HepG2 (cell line): ENCODE measurements at regions not wholly inside any gene's neighbourhood (a gene's known extent, or its start where the extent isn't known, plus 50 kb on each side); places are given as distances from the start of the nearest gene placed in this dataset.

ENCODE experiments used
- ATAC-seq: fragments of 200-7000 bp; cut with Tn5 transposase; 3 replicates; pipeline ENCODE4 v1.9.1; 2020; ENCODE audit warnings: mild to moderate bottlenecking, moderate library complexity
- BruUV-seq: library from RNA; stranded (reverse); fragments of 400-500 nt; replicated peaks from 2 replicates; lab custom pipeline; 2021; lab: Mats Ljungman, UMichigan
- CTCF ChIA-PET: fragments of 300-600 bp; formaldehyde crosslinking; extraction: SDS; loops from one replicate; lab custom pipeline; 2021; ENCODE audit warnings: low total read pairs, inconsistent platforms, low intra/inter-chr PET ratio; lab: Yijun Ruan, JAX
- POLR2A ChIA-PET: fragments of 350-600 bp; sonication (Branson Sonifier 250); formaldehyde crosslinking; loops from one replicate; lab custom pipeline; 2020; ENCODE audit warnings: antibody characterized with exemption, inconsistent platforms; lab: Yijun Ruan, JAX
- DNase-seq: peaks from one replicate; pipeline ENCODE4 v3.0.0-alpha.2; 2015; ENCODE audit warnings: low spot score
- FAIRE-seq: peaks from 3 replicates; lab custom pipeline; 2011; peaks lifted over from hg19 to GRCh38; lab: Jason Lieb, UNC
- H2AFZ ChIP-seq: one replicate; pipeline ENCODE4 v1.6.1; 2011; ENCODE audit warnings: low read length, inconsistent platforms
- H3K27ac ChIP-seq: fragments of 300-600 bp; 3 replicates; pipeline ENCODE4 v1.8.0; 2011; ENCODE audit warnings: mixed run types, mild to moderate bottlenecking, mixed read lengths, low read length, inconsistent platforms; ENCODE audit not compliant: insufficient read depth; ENCODE audit errors: extremely low read length
- H3K27me3 ChIP-seq, 2 experiments: fragments of 200-600 bp in 1 of 2; 2 replicates in 1 of 2; 3 replicates in 1 of 2; pipeline versions ENCODE4 v1.6.0 to v1.8.0; 2011; ENCODE audit warnings: low read length in 2 of 2, mild to moderate bottlenecking in 2 of 2, moderate library complexity in 2 of 2, inconsistent platforms in 1 of 2; ENCODE audit not compliant: insufficient read depth in 2 of 2, control insufficient read depth in 1 of 2
- H3K36me3 ChIP-seq, 2 experiments: fragments of 200-600 bp in 1 of 2; replicated peaks in 1 of 2; 2 replicates in 1 of 2; 3 replicates in 1 of 2; pipeline versions ENCODE4 v1.5.1 to v1.8.0; 2011; ENCODE audit warnings: low read length in 2 of 2, inconsistent platforms in 1 of 2; ENCODE audit not compliant: insufficient read depth in 2 of 2, control insufficient read depth in 1 of 2
- H3K4me1 ChIP-seq: 2 replicates; pipeline ENCODE4 v1.5.1; 2012; ENCODE audit warnings: low read length, inconsistent platforms; ENCODE audit not compliant: insufficient read depth
- H3K4me2 ChIP-seq: 2 replicates; pipeline ENCODE4 v1.6.0; 2011; ENCODE audit warnings: low read depth, low read length, inconsistent platforms
- H3K4me3 ChIP-seq, 3 experiments: fragments of 200-600 bp in 1 of 3; sonication (generic), shearing (Covaris generic) in 1 of 3; replicated peaks in 1 of 3; 2 replicates each; pipeline ENCODE4 v1.5.1; 2011 to 2016; ENCODE audit warnings: low read length in 3 of 3, inconsistent platforms in 2 of 3, low read depth in 2 of 3, mild to moderate bottlenecking in 2 of 3, control low read depth in 1 of 3, mixed read lengths in 1 of 3; ENCODE audit not compliant: insufficient read depth in 1 of 3
- H3K79me2 ChIP-seq: one replicate; pipeline ENCODE4 v1.6.1; 2011; ENCODE audit warnings: low read length, inconsistent platforms; ENCODE audit not compliant: insufficient read depth
- H3K9ac ChIP-seq: 2 replicates; pipeline ENCODE4 v1.6.0; 2011; ENCODE audit warnings: mild to moderate bottlenecking, low read depth, low read length, inconsistent platforms; ENCODE audit not compliant: insufficient read depth
- H3K9me3 ChIP-seq: 2 replicates; pipeline ENCODE4 v1.5.1; 2012; ENCODE audit warnings: mild to moderate bottlenecking, low read length
- H4K20me1 ChIP-seq: 2 replicates; pipeline ENCODE4 v1.6.0; 2011; ENCODE audit warnings: inconsistent platforms, mild to moderate bottlenecking, low read length, moderate library complexity; ENCODE audit not compliant: insufficient read depth
- ETV5 ChIP-seq: IDR thresholded peaks from 2 replicates; pipeline ENCODE4 v1.6.1; 2018; ENCODE audit warnings: missing biosample characterization, missing genetic modification reagents, inconsistent platforms, borderline replicate concordance
- FOXA3 ChIP-seq: IDR thresholded peaks from 2 replicates; pipeline ENCODE4 v1.6.1; 2016; ENCODE audit warnings: missing genetic modification reagents, missing compliant biosample characterization
- HIVEP1 ChIP-seq: sonication (generic); formaldehyde crosslinking; IDR thresholded peaks from 2 replicates; pipeline ENCODE4 v1.4.0; 2020; ENCODE audit warnings: mild to moderate bottlenecking, missing genetic modification reagents
- IRX3 ChIP-seq: sonication (generic); formaldehyde crosslinking; IDR thresholded peaks from 2 replicates; pipeline ENCODE4 v1.8.1; 2023; ENCODE audit warnings: mild to moderate bottlenecking, low read depth, missing genetic modification reagents, borderline replicate concordance
- MAFF ChIP-seq: IDR thresholded peaks from 2 replicates; pipeline ENCODE4 v1.6.1; 2011; ENCODE audit warnings: low read depth, low read length, improper control_type of control experiment
- ZFP41 ChIP-seq: sonication (generic); formaldehyde crosslinking; IDR thresholded peaks from 2 replicates; pipeline ENCODE4 v1.4.0; 2020; ENCODE audit warnings: mild to moderate bottlenecking, missing genetic modification reagents, borderline replicate concordance
- ZFP90 ChIP-seq: sonication (generic); formaldehyde crosslinking; IDR thresholded peaks from 2 replicates; pipeline ENCODE4 v1.8.0; 2022; ENCODE audit warnings: missing genetic modification reagents, mild to moderate bottlenecking, inconsistent platforms, borderline replicate concordance
- ZKSCAN5 ChIP-seq: sonication (generic); formaldehyde crosslinking; IDR thresholded peaks from 2 replicates; pipeline ENCODE4 v1.5.1; 2020; ENCODE audit warnings: mild to moderate bottlenecking, missing genetic modification reagents
- WGBS: methylation state at CpG from one replicate; pipeline ENCODE4 v1.1.6; 2017; ENCODE audit warnings: low lambda C conversion rate; 5-methylcytosine and 5-hydroxymethylcytosine counted together
- in situ Hi-C: cut with HindIII; loops from 2 replicates; pipeline ENCODE4 v1.10.0; 2017; ENCODE audit warnings: low pct_unique_long_range_greater_than_20kb; ENCODE audit not compliant: extremely low pct_ligation_motif_present
- intact Hi-C: fragments of 100-400 bp; cut with micrococcal nuclease; formaldehyde crosslinking; loops from one replicate; pipeline ENCODE4 v1.10.0; 2022; ENCODE audit not compliant: unreplicated experiment
- TF ChIP-seq, protein P1 (sequence below), 2 experiments: sonication (generic) in 1 of 2; formaldehyde crosslinking in 1 of 2; IDR thresholded peaks; 2 replicates each; pipeline versions ENCODE4 v1.4.0 to v1.6.1; 2018 to 2020; ENCODE audit warnings: missing genetic modification reagents in 2 of 2, borderline replicate concordance in 1 of 2, low read depth in 1 of 2, mild to moderate bottlenecking in 1 of 2, missing biosample characterization in 1 of 2
- TF ChIP-seq, protein P2 (sequence below): sonication (generic); formaldehyde crosslinking; IDR thresholded peaks from 2 replicates; pipeline ENCODE4 v1.9.0; 2021; ENCODE audit warnings: mild to moderate bottlenecking, missing genetic modification reagents
- TF ChIP-seq, protein P3 (sequence below): IDR thresholded peaks from 2 replicates; pipeline ENCODE4 v1.6.1; 2016; ENCODE audit warnings: low read depth
- TF ChIP-seq, protein P4 (sequence below): sonication (generic); formaldehyde crosslinking; IDR thresholded peaks from 2 replicates; pipeline ENCODE4 v1.4.0; 2020; ENCODE audit warnings: missing genetic modification reagents

DNA sequence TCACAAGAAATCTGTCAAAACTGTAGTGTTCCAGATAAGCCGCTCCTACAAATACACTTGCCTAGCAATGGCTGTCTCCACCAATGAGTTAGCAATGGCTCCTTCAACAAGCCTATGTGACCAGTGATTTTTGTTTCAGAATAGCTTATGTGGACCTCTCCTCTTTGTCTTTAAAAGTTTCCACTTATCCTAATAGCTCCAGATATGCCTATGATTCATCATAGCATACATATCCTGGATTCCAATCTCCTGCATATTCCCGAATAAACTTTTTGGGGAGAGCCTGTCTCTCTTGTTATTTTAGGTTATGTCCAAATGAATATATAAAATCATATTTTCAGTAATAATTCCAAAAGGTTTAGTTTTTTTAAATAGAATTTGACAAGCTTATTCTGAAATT, 510.6 kb downstream of the ARL4A start:
- POLR2A ChIA-PET = no interaction called here
- in situ Hi-C loops (no loop called here), intact Hi-C loops (no loop called here)
- H3K4me3 ChIP-seq = no peak overlapping the region
- no peaks in the 10 kb centered on the region for H3K27me3 ChIP-seq
- no peak overlapping the region for H2AFZ ChIP-seq
- no peak for DNase-seq
- no peaks in the 10 kb centered on the region for H4K20me1 ChIP-seq
- H3K9me3 ChIP-seq = no peaks in the 10 kb centered on the region
- no peaks in the 10 kb centered on the region for H3K36me3 ChIP-seq
- H3K4me1 ChIP-seq = no peaks in the 10 kb centered on the region
- CTCF ChIA-PET = no interaction called here
- H3K27ac ChIP-seq = no peak overlapping the region
- no peak for ATAC-seq
- H3K4me2 ChIP-seq = no peak overlapping the region
- H3K79me2 ChIP-seq = no peaks in the 10 kb centered on the region
- TF ChIP-seq ETV5 (CRISPR knock-in tag) = no peak
- TF ChIP-seq MAFF = no peak
- no peak for TF ChIP-seq IRX3
- TF ChIP-seq, protein P1, sequence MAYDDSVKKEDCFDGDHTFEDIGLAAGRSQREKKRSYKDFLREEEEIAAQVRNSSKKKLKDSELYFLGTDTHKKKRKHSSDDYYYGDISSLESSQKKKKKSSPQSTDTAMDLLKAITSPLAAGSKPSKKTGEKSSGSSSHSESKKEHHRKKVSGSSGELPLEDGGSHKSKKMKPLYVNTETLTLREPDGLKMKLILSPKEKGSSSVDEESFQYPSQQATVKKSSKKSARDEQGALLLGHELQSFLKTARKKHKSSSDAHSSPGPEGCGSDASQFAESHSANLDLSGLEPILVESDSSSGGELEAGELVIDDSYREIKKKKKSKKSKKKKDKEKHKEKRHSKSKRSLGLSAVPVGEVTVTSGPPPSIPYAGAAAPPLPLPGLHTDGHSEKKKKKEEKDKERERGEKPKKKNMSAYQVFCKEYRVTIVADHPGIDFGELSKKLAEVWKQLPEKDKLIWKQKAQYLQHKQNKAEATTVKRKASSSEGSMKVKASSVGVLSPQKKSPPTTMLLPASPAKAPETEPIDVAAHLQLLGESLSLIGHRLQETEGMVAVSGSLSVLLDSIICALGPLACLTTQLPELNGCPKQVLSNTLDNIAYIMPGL (CRISPR knock-in tag; IDR thresholded peaks at IDR 0.05; ENCODE audit: borderline replicate concordance in 1 of 2, low read depth in 1 of 2) = no peak
- TF ChIP-seq, protein P2, sequence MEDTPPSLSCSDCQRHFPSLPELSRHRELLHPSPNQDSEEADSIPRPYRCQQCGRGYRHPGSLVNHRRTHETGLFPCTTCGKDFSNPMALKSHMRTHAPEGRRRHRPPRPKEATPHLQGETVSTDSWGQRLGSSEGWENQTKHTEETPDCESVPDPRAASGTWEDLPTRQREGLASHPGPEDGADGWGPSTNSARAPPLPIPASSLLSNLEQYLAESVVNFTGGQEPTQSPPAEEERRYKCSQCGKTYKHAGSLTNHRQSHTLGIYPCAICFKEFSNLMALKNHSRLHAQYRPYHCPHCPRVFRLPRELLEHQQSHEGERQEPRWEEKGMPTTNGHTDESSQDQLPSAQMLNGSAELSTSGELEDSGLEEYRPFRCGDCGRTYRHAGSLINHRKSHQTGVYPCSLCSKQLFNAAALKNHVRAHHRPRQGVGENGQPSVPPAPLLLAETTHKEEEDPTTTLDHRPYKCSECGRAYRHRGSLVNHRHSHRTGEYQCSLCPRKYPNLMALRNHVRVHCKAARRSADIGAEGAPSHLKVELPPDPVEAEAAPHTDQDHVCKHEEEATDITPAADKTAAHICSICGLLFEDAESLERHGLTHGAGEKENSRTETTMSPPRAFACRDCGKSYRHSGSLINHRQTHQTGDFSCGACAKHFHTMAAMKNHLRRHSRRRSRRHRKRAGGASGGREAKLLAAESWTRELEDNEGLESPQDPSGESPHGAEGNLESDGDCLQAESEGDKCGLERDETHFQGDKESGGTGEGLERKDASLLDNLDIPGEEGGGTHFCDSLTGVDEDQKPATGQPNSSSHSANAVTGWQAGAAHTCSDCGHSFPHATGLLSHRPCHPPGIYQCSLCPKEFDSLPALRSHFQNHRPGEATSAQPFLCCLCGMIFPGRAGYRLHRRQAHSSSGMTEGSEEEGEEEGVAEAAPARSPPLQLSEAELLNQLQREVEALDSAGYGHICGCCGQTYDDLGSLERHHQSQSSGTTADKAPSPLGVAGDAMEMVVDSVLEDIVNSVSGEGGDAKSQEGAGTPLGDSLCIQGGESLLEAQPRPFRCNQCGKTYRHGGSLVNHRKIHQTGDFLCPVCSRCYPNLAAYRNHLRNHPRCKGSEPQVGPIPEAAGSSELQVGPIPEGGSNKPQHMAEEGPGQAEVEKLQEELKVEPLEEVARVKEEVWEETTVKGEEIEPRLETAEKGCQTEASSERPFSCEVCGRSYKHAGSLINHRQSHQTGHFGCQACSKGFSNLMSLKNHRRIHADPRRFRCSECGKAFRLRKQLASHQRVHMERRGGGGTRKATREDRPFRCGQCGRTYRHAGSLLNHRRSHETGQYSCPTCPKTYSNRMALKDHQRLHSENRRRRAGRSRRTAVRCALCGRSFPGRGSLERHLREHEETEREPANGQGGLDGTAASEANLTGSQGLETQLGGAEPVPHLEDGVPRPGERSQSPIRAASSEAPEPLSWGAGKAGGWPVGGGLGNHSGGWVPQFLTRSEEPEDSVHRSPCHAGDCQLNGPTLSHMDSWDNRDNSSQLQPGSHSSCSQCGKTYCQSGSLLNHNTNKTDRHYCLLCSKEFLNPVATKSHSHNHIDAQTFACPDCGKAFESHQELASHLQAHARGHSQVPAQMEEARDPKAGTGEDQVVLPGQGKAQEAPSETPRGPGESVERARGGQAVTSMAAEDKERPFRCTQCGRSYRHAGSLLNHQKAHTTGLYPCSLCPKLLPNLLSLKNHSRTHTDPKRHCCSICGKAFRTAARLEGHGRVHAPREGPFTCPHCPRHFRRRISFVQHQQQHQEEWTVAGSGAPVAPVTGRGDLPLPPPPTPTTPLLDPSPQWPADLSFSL (CRISPR knock-in tag) = no peak
- no peak for TF ChIP-seq HIVEP1 (CRISPR knock-in tag)
- no peak for TF ChIP-seq ZFP41 (CRISPR knock-in tag)
- TF ChIP-seq, protein P3, sequence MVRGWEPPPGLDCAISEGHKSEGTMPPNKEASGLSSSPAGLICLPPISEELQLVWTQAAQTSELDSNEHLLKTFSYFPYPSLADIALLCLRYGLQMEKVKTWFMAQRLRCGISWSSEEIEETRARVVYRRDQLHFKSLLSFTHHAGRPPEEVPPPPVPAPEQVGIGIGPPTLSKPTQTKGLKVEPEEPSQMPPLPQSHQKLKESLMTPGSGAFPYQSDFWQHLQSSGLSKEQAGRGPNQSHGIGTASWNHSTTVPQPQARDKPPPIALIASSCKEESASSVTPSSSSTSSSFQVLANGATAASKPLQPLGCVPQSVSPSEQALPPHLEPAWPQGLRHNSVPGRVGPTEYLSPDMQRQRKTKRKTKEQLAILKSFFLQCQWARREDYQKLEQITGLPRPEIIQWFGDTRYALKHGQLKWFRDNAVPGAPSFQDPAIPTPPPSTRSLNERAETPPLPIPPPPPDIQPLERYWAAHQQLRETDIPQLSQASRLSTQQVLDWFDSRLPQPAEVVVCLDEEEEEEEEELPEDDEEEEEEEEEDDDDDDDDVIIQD (CRISPR knock-in tag) = no peak
- TF ChIP-seq FOXA3 (CRISPR knock-in tag) = no peak
- no peak for TF ChIP-seq ZFP90 (CRISPR knock-in tag)
- TF ChIP-seq, protein P4, sequence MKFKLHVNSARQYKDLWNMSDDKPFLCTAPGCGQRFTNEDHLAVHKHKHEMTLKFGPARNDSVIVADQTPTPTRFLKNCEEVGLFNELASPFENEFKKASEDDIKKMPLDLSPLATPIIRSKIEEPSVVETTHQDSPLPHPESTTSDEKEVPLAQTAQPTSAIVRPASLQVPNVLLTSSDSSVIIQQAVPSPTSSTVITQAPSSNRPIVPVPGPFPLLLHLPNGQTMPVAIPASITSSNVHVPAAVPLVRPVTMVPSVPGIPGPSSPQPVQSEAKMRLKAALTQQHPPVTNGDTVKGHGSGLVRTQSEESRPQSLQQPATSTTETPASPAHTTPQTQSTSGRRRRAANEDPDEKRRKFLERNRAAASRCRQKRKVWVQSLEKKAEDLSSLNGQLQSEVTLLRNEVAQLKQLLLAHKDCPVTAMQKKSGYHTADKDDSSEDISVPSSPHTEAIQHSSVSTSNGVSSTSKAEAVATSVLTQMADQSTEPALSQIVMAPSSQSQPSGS = no peak
- TF ChIP-seq ZKSCAN5 (CRISPR knock-in tag) = no peak
- TF ChIP-seq, all 625 proteins: peak for 0
- no TSS peak for BruUV-seq
- no peak for FAIRE-seq
- no peak overlapping the region for H3K9ac ChIP-seq
- WGBS = 47% methylated on average over 2 of the region's 2 CpGs
